ENCODE measurements at regions not wholly inside any gene's neighbourhood (a gene's known extent, or its start where the extent isn't known, plus 50 kb on each side); places are given as distances from the start of the nearest gene placed in this dataset.

- TF ChIP-seq CTCF (IDR thresholded peaks at IDR 0.05) (no peak), EP300 (IDR thresholded peaks at IDR 0.05) (no peak), POLR2A (IDR thresholded peaks at IDR 0.05; ENCODE audit: low read depth) (no peak)
These were observed 112.1 kb downstream of the DLEU7 start for GRCh38 chr13:50731400-50731799.

All from esophagus muscularis mucosa (tissue), 4 donors.